Ovary (tissue), 7 donors: ENCODE measurements at regions not wholly inside any gene's neighbourhood (a gene's known extent, or its start where the extent isn't known, plus 50 kb on each side); places are given as distances from the start of the nearest gene placed in this dataset.

Source experiments
- DNase-seq, 5 donors: peaks; one replicate each; pipeline ENCODE4 v3.0.0-alpha.2; 2019 to 2020
- H3K27ac ChIP-seq, 2 donors: fragments of 200-600 bp; one replicate each; pipeline versions ENCODE4 v1.5.1 to v1.8.0; 2019 to 2022
- H3K27me3 ChIP-seq: fragments of 200-600 bp; one replicate; pipeline ENCODE4 v1.8.0; 2022
- H3K36me3 ChIP-seq: fragments of 200-600 bp; sonication (generic); one replicate; pipeline ENCODE4 v1.5.1; 2019
- H3K4me1 ChIP-seq: one replicate; pipeline ENCODE4 v1.8.1; 2013; ENCODE audit warnings: mild to moderate bottlenecking, moderate library complexity; ENCODE audit not compliant: insufficient read depth
- H3K4me3 ChIP-seq: fragments of 200-600 bp; sonication (generic); one replicate; pipeline ENCODE4 v1.5.1; 2017
- H3K9me3 ChIP-seq, 2 donors: fragments of 200-600 bp in 1 of 2; sonication (generic) in 1 of 2; one replicate each; pipeline versions ENCODE4 v1.5.1 to v1.8.1; 2013 to 2019; ENCODE audit warnings: mild to moderate bottlenecking in 1 of 2, moderate library complexity in 1 of 2
- EP300 ChIP-seq: sonication (generic); formaldehyde crosslinking; IDR thresholded peaks from one replicate; pipeline ENCODE4 v1.6.1; 2017; ENCODE audit warnings: antibody characterized with exemption
- POLR2A ChIP-seq: fragments of 450-650 bp; IDR thresholded peaks from one replicate; pipeline ENCODE4 v1.6.1; 2017; ENCODE audit warnings: antibody characterized with exemption, mild to moderate bottlenecking, moderate library complexity
- WGBS, 3 donors: extraction: QIAGEN DNeasy Blood & Tissue Kit in 1 of 3; methylation state at CpG; one replicate each; pipeline versions ENCODE4 v1.1.5 to v1.1.7; 2013 to 2017; 5-methylcytosine and 5-hydroxymethylcytosine counted together
- intact Hi-C, 4 donors: fragments of 100-400 bp; cut with DNase I; formaldehyde crosslinking; loops; one replicate each; pipeline versions ENCODE4 v1.11.0 to v1.15.1; 2022 to 2023
- TF ChIP-seq, protein P1 (sequence below), 3 donors: fragments of 450-650 bp in 2 of 3; fragments of 200-600 bp in 1 of 3; IDR thresholded peaks; one replicate each; pipeline versions ENCODE4 v1.5.1 to v1.8.0; 2016 to 2022; ENCODE audit warnings: antibody characterized with exemption in 3 of 3, mild to moderate bottlenecking in 1 of 3
- donor health status: DM: no; HTN: no; CAD: no; lungs with moderate emphysema.
- donor health status: DM: no; HTN: no; CAD: no.
- donor health status: Bipolar disorder and iron deficiency.
- donor health status: DM: no; HTN: no; CAD: no.
- donor health status: DM: yes; HTN: yes; CAD: no.

- DNase-seq: no peak
- Histone ChIP-seq H3K27me3 (no peaks in the 10 kb centered on the region), H3K27ac (no peak overlapping the region), H3K9me3 (no peaks in the 10 kb centered on the region), H3K4me1 (peaks cover 9% of the 10 kb centered on the region), H3K4me3 (no peak overlapping the region), H3K36me3 (no peaks in the 10 kb centered on the region)
- TF ChIP-seq, protein P1, sequence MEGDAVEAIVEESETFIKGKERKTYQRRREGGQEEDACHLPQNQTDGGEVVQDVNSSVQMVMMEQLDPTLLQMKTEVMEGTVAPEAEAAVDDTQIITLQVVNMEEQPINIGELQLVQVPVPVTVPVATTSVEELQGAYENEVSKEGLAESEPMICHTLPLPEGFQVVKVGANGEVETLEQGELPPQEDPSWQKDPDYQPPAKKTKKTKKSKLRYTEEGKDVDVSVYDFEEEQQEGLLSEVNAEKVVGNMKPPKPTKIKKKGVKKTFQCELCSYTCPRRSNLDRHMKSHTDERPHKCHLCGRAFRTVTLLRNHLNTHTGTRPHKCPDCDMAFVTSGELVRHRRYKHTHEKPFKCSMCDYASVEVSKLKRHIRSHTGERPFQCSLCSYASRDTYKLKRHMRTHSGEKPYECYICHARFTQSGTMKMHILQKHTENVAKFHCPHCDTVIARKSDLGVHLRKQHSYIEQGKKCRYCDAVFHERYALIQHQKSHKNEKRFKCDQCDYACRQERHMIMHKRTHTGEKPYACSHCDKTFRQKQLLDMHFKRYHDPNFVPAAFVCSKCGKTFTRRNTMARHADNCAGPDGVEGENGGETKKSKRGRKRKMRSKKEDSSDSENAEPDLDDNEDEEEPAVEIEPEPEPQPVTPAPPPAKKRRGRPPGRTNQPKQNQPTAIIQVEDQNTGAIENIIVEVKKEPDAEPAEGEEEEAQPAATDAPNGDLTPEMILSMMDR (IDR thresholded peaks at IDR 0.05): no peak
- TF ChIP-seq EP300 (no peak), POLR2A (no peak)
- WGBS, 3 donors: 88 to 91% (median 89%) methylated on average over 2 of the region's 2 CpGs
- intact Hi-C loops: loop anchor here in 1 of 4 donors (10.0 kb wide), 1 partner anchor 51 kb away; no protein-coding TSS in a partner anchor
Observed at GRCh38 chr6:133635447-133635846, 253.5 kb upstream of the TCF21 start.

DNA sequence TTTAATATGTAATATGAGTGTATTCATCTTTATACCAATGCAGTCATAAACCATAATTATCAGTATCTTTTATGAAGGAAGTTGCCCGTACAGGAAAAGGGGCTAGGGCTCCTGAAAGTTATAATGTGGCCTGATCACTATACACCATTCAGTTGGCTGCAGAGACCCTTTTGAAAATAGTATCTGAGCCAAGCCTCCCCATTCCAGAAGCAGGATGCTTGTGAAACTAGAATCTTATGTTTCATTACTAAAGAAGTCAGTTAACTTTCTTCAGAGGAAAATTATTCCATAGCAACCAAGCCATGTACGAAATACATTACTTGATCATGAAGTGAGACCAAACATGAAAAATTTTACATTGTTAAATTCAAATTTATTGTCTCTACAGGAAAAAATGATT is 251.5 kb upstream of the TCF21 start:
- DNase-seq: no peak
- TF ChIP-seq, protein P1 (IDR thresholded peaks at IDR 0.05): no peak
- TF ChIP-seq POLR2A (no peak), EP300 (no peak)
- Histone ChIP-seq H3K27ac (peak overlapping the region in 1 of 2 donors; percentile 62), H3K9me3 (no peaks in the 10 kb centered on the region), H3K36me3 (no peaks in the 10 kb centered on the region), H3K27me3 (no peaks in the 10 kb centered on the region), H3K4me3 (no peak overlapping the region), H3K4me1 (peaks cover 6% of the 10 kb centered on the region)
- intact Hi-C loops: loop anchor here in 1 of 4 donors (10.0 kb wide), 1 partner anchor 53 kb away; no protein-coding TSS in a partner anchor
- WGBS, 3 donors: 7 to 17% (median 8%) methylated on average over 2 of the region's 2 CpGs

GRCh38 chr6:133637874-133638273 is 251.0 kb upstream of the TCF21 start:
- Histone ChIP-seq H3K27me3 (no peaks in the 10 kb centered on the region), H3K27ac (peak overlapping the region in 1 of 2 donors; percentile 62), H3K4me3 (no peak overlapping the region), H3K4me1 (peaks cover 6% of the 10 kb centered on the region), H3K9me3 (no peaks in the 10 kb centered on the region), H3K36me3 (no peaks in the 10 kb centered on the region)
- intact Hi-C loops: loop anchor here in 1 of 4 donors (10.0 kb wide), 1 partner anchor 53 kb away; no protein-coding TSS in a partner anchor
- WGBS, 3 donors: 28 to 33% (median 33%) methylated on average over 6 of the region's 6 CpGs
- peak; percentile 30 to 43 (median 34) for DNase-seq
- TF ChIP-seq, protein P1 (IDR thresholded peaks at IDR 0.05): no peak
- TF ChIP-seq EP300 (no peak), POLR2A (no peak)

DNA sequence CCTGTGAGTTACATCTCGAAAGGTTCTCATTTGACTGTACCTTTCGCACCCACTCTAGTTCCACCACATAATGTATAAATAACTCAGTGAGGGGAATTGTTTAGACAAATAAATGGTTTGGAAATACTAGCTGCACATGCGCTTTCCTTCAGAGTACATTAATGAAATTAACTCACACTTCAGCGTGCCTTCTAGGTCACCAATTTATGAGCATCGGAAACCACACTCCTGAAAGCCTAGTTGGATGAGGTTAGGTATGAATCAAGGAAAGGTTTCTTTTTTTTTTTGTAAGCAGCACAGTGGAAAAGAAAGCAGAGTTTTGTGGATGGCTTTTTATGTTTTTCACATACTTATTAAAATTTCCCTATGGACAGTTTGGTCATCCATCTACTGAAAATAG is 247.8 kb upstream of the TCF21 start:
- TF ChIP-seq POLR2A (no peak), EP300 (no peak)
- TF ChIP-seq, protein P1 (IDR thresholded peaks at IDR 0.05): no peak
- no peak overlapping the region for H3K27ac ChIP-seq
- H3K4me3 ChIP-seq: no peak overlapping the region
- H3K4me1 ChIP-seq: peaks cover 6% of the 10 kb centered on the region
- intact Hi-C loops: no loop called here
- no peaks in the 10 kb centered on the region for H3K27me3 ChIP-seq
- 64 to 82% (median 74%) methylated on average over 5 of the region's 5 CpGs for WGBS, 3 donors
- H3K36me3 ChIP-seq: no peaks in the 10 kb centered on the region
- H3K9me3 ChIP-seq: no peaks in the 10 kb centered on the region
- DNase-seq: no peak

DNA sequence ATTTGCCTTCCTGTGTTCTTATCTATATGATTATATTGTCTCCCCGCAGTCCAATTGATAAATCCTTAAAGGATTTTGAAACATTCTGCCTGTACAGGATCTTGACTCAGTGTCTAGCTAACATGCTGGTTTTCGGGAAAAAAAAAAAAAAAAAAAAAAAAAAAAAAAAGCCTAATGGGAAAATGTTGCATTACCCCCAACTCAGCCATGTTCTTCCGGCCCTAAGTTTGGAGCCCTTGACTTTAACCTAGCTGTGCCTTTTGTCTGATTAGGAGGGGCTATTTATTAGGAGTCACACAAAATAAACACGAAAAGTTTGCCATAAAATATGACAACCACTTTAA is 244.4 kb upstream of the TCF21 start:
- H3K4me3 ChIP-seq: no peak overlapping the region
- no peaks in the 10 kb centered on the region for H3K27me3 ChIP-seq
- WGBS, 3 donors: 14 to 22% (median 20%) methylated on average over 4 of the region's 4 CpGs
- no peaks in the 10 kb centered on the region for H3K36me3 ChIP-seq
- no peak overlapping the region for H3K27ac ChIP-seq
- no peak for DNase-seq
- H3K4me1 ChIP-seq: peaks cover 3% of the 10 kb centered on the region
- H3K9me3 ChIP-seq: no peaks in the 10 kb centered on the region
- intact Hi-C loops: no loop called here
- TF ChIP-seq EP300 (no peak), POLR2A (no peak)
- TF ChIP-seq, protein P1 (IDR thresholded peaks at IDR 0.05): no peak
